HCT116 (cell line): ENCODE measurements at regions not wholly inside any gene's neighbourhood (a gene's known extent, or its start where the extent isn't known, plus 50 kb on each side); places are given as distances from the start of the nearest gene placed in this dataset.

Source experiments
- CBX3 ChIP-seq: IDR thresholded peaks from 2 replicates; pipeline ENCODE4 v1.6.1; 2012; ENCODE audit warnings: low read depth
- CTCF ChIP-seq, 3 experiments: fragments of 200-600 bp in 1 of 3; sonication (generic) in 1 of 3; IDR thresholded peaks in 2 of 3; conservative IDR thresholded peaks in 1 of 3; 2 replicates each; pipeline ENCODE4 v1.5.1; 2012 to 2017; ENCODE audit warnings: low read depth in 2 of 3, low read length in 2 of 3, antibody characterized with exemption in 1 of 3, borderline replicate concordance in 1 of 3, control low read depth in 1 of 3, mild to moderate bottlenecking in 1 of 3, mixed read lengths in 1 of 3, mixed run types in 1 of 3, moderate library complexity in 1 of 3; ENCODE audit not compliant: insufficient read depth in 1 of 3
- EZH2 ChIP-seq: fragments of 200-600 bp; sonication (generic); IDR thresholded peaks from 2 replicates; pipeline ENCODE4 v1.6.1; 2017; ENCODE audit warnings: antibody characterized with exemption, mixed run types
- EZH2phosphoT487 ChIP-seq: fragments of 200-600 bp; IDR thresholded peaks from 2 replicates; pipeline ENCODE4 v1.6.1; 2018; ENCODE audit warnings: antibody characterized with exemption, borderline replicate concordance
- JUND ChIP-seq: IDR thresholded peaks from 2 replicates; pipeline ENCODE4 v1.6.1; 2012
- POLR2A ChIP-seq: IDR thresholded peaks from 2 replicates; pipeline ENCODE4 v1.7.0; 2011; ENCODE audit warnings: borderline replicate concordance; ENCODE audit not compliant: insufficient read depth, insufficient read length; ENCODE audit errors: extremely low read depth
- POLR2AphosphoS5 ChIP-seq: IDR thresholded peaks from 2 replicates; pipeline ENCODE4 v1.6.1; 2011; ENCODE audit warnings: mild to moderate bottlenecking, low read depth, low read length, moderate library complexity
- YY1 ChIP-seq: IDR thresholded peaks from 2 replicates; pipeline ENCODE4 v1.6.1; 2011; ENCODE audit warnings: low read length, low read depth, moderate library complexity, mild to moderate bottlenecking; ENCODE audit not compliant: insufficient replicate concordance; ENCODE audit errors: extremely low read depth

GRCh38 chr12:83365317-83365716 is 678.6 kb downstream of the TMTC2 start:
- TF ChIP-seq CTCF (IDR thresholded peaks at IDR 0.05 in 2 of 3, conservative IDR thresholded peaks at IDR 0.05 in 1 of 3; ENCODE audit: borderline replicate concordance in 1 of 3, insufficient read depth in 1 of 3, low read depth in 2 of 3, low read length in 2 of 3), result no peak
- TF ChIP-seq EZH2, result no peak
- no peak for TF ChIP-seq POLR2AphosphoS5
- no peak for TF ChIP-seq POLR2A
- no peak for TF ChIP-seq EZH2phosphoT487
- TF ChIP-seq YY1, result no peak
- TF ChIP-seq CBX3, result no peak
- no peak for TF ChIP-seq JUND
